Stimulated activated CD8-positive, alpha-beta memory T cell treated with anti-CD3 and anti-CD28 coated beads, Interleukin-4, amount 100 ng/mL, for 4 hours (primary cell): ENCODE measurements at regions not wholly inside any gene's neighbourhood (a gene's known extent, or its start where the extent isn't known, plus 50 kb on each side); places are given as distances from the start of the nearest gene placed in this dataset.

ENCODE experiments used
- DNase-seq, 2 donors: peaks; one replicate each; pipeline ENCODE4 v3.0.0-alpha.2; 2020; ENCODE audit warnings: low read depth in 2 of 2, low spot score in 1 of 2

GRCh38 chr2:236404346-236404745, 140.1 kb upstream of the ASB18 start:
- no peak for DNase-seq

- no peak for DNase-seq
Observed at GRCh38 chr2:236405357-236405756, 141.2 kb upstream of the ASB18 start.

GRCh38 chr2:236408090-236408489, 143.9 kb upstream of the ASB18 start:
- DNase-seq = no peak

DNA sequence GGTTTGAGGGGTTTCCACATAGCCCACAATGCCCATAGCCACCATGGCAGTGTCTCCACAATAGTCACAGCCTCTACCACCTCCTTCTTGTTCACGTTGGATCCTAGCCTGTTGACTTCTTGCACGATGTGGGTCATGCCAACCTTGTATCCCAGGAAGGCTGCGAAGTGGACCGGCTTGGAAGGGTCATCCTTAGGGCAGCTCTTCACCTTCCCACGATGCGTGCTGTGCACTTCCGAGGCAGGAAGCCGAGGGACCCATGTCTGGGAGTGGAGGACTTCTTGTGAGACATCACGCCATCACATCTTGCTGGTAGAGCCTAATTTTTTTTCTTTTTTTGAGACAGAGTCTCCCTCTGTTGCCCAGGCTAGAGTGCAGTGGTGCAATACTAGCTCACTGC, 144.6 kb upstream of the ASB18 start:
- no peak for DNase-seq

- no peak for DNase-seq
Observed at GRCh38 chr2:236415684-236416444, 151.7 kb upstream of the ASB18 start.

- DNase-seq = no peak
Observed at GRCh38 chr2:236417150-236417549, 152.5 kb upstream of the ACKR3 start.

GRCh38 chr2:236430584-236430983, 139.0 kb upstream of the ACKR3 start:
- DNase-seq = no peak

DNA sequence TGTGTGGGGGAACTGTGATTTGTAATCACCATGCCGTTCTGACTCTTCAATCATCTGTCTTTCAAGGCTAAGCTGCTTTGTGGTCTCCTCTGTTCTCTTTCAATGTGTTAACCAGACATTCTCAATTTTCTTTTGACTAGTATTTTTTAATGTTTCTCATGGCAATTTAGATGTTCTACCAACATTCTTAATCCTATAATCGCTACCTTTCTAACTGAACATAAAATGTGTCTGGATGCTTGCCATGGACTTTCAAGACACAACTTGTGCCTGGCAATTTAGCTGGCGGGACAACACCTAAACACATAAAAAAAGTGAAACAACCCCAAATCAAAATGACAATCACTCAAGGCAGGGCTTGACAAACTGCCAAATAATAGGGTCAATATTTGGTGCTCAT, 135.0 kb upstream of the ACKR3 start:
- DNase-seq = no peak

DNA sequence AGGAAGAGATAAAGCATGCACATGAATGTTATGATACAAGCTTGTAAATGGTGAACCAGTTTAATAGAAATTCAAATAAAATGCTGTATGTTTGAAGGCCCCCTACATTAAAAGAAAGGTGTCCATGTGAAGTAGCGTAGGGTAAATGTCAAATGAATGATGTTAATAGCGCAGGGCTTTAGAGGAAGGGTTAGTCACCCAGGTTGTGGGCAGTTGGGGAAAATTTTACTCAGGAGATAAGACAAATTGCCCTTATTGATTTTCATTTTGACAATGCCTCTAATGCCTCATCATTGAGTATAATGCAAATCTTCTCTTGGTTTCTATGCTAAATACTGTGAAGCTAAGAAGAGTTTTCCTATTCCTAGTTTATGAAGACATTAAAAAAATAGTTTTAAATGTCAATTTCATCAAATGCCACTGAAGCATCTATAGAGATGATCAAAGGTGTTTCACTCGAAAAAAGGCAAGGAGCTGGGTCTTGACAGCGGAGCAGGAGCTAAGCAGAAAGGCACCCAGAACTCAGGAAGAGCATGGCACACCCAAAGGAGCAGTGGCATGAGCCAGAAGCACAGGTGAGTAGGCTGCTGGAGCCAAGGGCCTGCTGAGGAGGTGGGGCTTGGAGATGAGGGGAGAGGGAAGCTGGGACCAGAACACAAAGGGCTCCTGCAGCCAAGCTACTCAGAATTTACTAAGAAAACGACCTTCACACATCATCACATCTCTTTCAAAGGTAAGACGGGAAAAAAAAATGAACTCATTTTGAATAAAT, 129.3 kb upstream of the ACKR3 start:
- no peak for DNase-seq

GRCh38 chr2:236444187-236444586, 125.4 kb upstream of the ACKR3 start:
- no peak for DNase-seq

- no peak for DNase-seq
Observed at GRCh38 chr2:236445678-236446077, 123.9 kb upstream of the ACKR3 start.

DNA sequence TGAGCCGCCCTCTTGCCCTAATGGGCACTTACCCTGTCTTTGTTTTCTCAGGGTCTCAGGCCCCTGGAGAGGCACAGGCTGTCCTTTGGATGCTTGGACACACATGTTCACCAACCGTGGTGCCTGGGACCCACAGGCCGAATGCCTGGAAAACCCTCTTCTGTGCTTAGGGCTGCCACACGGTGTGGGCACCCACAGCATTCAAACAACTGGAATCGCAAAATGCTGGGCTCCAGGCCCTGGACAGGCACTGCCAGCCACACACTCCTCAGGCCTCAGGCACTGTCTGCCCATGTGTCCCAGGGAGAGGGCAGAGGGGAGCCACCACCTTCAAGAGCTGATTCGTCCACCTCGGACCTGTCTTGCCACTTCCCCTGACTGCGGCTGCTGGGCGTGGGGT, 123.1 kb upstream of the ACKR3 start:
- no peak for DNase-seq

DNA sequence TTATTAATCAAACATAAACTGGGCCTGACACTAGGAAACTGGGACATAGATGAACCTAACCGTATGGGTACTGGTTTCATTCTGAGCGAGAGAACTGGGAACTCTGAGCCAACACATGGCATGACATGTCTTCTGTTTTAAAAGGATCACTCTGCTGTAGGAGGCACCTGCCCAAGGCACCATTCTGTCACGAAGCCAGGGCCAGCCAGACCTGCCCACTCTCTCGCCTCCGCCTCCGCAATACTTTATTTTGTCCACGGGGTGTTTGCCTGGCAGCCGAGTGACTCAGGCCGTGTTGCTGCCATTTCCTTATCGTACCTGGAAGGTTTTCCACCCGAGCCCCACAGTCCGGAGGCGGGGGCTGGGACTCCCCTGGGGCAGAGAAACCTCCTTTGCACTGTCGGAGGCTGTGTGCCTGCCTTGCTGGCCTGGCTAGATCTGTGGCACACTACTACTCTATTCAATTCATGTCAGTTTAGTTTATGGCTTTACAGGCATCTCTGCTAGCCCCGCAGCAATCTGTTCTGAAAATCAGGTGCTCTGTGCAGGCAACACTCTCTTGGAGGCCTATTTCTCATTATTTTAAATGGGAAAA, 120.4 kb upstream of the ACKR3 start:
- DNase-seq = no peak

DNA sequence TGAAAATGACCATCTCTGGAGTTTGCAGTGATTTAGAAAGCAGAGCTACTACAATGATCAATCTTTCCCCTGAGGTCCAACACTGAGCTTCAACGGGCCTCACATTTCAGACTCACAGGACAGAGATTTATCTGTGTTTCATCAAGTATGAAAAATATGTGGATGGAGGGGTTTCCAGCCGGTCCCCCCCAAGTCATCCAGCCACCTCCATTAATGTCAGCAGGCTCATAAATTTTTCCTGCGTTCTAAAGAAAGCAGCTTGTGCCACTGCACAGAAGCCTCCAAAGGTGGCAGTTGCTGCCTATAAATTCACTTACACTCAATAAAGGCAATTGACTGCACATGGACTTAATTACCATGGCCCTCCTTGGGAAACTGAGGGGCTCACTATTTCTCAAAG, 117.4 kb upstream of the ACKR3 start:
- no peak for DNase-seq

DNA sequence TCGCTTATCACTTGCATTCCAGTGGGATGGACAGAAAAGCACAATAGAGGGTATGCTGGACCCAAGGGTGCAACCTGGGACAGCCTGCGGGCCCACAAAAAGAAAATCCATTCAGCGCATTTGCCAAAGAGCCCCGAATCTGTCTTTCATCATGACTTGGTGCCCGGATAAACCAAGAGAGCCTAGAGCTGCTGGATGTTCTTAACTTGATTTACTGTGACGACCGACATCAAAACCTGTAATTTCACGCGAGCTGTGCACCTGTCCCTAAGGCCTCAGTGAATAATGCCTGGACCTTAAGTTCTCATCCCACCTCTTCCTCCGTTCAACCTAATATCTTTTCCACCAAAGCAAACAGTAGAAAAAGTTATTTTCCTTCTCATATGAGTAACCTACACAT, 115.5 kb upstream of the ACKR3 start:
- no peak for DNase-seq

- DNase-seq = no peak
Observed at GRCh38 chr2:236459393-236459792, 110.2 kb upstream of the ACKR3 start.

DNA sequence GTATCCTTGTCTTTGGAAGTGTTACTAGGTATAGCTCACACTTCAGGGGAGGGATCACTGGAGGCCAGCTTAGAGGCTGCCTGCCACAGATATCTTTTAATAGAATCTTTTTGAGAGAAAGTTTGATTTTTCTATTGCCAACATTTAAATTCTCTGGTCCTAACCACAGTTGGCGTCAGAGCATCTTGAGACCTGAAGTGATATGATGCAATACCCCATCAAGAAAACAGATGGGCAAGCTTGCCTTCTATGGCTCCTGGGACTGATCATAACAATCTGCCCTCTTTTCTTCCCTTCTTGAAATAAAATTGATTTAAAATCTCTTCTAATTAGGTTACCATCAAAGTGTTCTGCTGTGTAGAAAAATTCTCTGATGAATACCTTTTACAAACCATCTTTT, 105.5 kb upstream of the ACKR3 start:
- DNase-seq = no peak

GRCh38 chr2:236472720-236473495, 96.7 kb upstream of the ACKR3 start:
- DNase-seq = no peak

GRCh38 chr2:236473691-236474090, 95.9 kb upstream of the ACKR3 start:
- no peak for DNase-seq

DNA sequence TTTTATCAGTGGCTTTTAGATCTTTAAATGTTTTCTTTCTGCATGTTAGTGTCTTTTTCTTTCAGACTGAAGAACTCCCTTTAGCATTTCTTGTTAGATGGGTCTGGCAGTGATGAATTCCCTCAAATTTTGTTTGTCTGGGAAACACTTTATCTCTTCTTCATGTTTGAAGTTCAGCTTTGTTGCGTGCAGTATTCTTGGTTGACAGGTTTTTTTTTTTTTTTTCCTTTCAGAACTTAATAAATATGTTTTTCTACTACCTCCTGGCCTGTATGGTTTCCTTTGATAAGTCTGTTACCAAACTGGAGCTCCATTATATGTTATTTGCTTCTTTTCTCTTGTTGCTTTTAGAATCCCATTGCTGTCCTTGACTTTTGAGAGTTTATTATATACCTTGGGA, 89.8 kb upstream of the ACKR3 start:
- DNase-seq = no peak

GRCh38 chr2:236483102-236483501, 86.5 kb upstream of the ACKR3 start:
- no peak for DNase-seq

- DNase-seq = no peak
Observed at GRCh38 chr2:236485519-236485918, 84.1 kb upstream of the ACKR3 start.
